Aorta (tissue), 5 donors: ENCODE measurements at regions not wholly inside any gene's neighbourhood (a gene's known extent, or its start where the extent isn't known, plus 50 kb on each side); places are given as distances from the start of the nearest gene placed in this dataset.
"Not testable (repeated sequence)": the region's sequence is repeated elsewhere in the genome, so short reads cannot be mapped to it uniquely, and the experiment has no call there.

Source experiments
- ATAC-seq: fragments of 200-7000 bp; cut with Tn5 transposase; one replicate; pipeline ENCODE4 v1.9.1; 2022; ENCODE audit warnings: moderate library complexity; ENCODE audit not compliant: low FRiP score
- DNase-seq, 2 donors: peaks; one replicate each; pipeline ENCODE4 v3.0.0-alpha.2; 2020
- H3K27ac ChIP-seq, 2 donors: one replicate each; pipeline ENCODE4 v1.5.1; 2013; ENCODE audit warnings: low read length in 2 of 2, mild to moderate bottlenecking in 2 of 2, moderate library complexity in 2 of 2, control low read depth in 1 of 2, inconsistent platforms in 1 of 2, low read depth in 1 of 2
- H3K27me3 ChIP-seq, 2 donors: one replicate each; pipeline ENCODE4 v1.6.1; 2013; ENCODE audit warnings: control low read depth in 1 of 2, low read length in 1 of 2, mild to moderate bottlenecking in 1 of 2, moderate library complexity in 1 of 2; ENCODE audit not compliant: insufficient read depth in 2 of 2, control insufficient read depth in 1 of 2
- H3K36me3 ChIP-seq, 2 donors: one replicate each; pipeline ENCODE4 v1.6.1; 2013; ENCODE audit warnings: control low read depth in 1 of 2, low read length in 1 of 2, mild to moderate bottlenecking in 1 of 2; ENCODE audit not compliant: insufficient read depth in 2 of 2, control insufficient read depth in 1 of 2
- H3K4me1 ChIP-seq, 2 donors: one replicate each; pipeline ENCODE4 v1.6.1; 2013; ENCODE audit warnings: low read length in 2 of 2, control low read depth in 1 of 2, mild to moderate bottlenecking in 1 of 2, moderate library complexity in 1 of 2; ENCODE audit not compliant: insufficient read depth in 2 of 2, control insufficient read depth in 1 of 2
- H3K4me3 ChIP-seq, 2 donors: one replicate each; pipeline ENCODE4 v1.5.1; 2013; ENCODE audit warnings: low read length in 2 of 2, control low read depth in 1 of 2, mild to moderate bottlenecking in 1 of 2
- H3K9me3 ChIP-seq: one replicate; pipeline ENCODE4 v1.6.1; 2013; ENCODE audit warnings: mild to moderate bottlenecking, low read length; ENCODE audit not compliant: control insufficient read depth
- WGBS, 2 donors: extraction: QIAGEN DNeasy Blood & Tissue Kit; methylation state at CpG; one replicate each; pipeline ENCODE4 v1.1.7; 2013; 5-methylcytosine and 5-hydroxymethylcytosine counted together
- intact Hi-C, 2 donors: fragments of 100-400 bp; cut with DNase I; formaldehyde crosslinking; loops; one replicate each; pipeline versions ENCODE4 v1.14.2 to v1.15.0; 2022
- donor health status: healthy with polysubstance abuse.
- donor health status: Bipolar disorder and iron deficiency.
- donor health status: DM: no; HTN: no; CAD: no.
- donor health status: DM: no; HTN: no; CAD: no.
- donor health status: DM: yes; HTN: yes; CAD: no.

DNA sequence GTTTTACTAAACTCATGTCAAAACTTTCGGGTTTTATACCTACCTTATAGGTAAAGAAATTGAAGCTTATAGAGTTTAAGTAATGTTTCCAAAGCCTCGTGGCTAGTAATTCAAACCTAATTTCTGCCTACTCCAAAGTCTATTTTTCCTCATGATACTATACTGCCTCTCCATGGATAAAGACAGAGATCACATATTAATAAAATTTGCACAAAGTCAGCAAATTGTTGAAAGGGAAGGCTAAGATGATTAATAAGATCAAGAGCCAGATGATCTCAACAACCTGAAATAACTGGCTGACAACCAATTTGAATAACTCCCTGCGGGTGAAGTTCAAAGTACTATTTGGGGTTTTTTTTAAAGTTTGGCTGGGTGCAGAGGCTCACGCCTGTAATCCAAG lies 233.7 kb downstream of the CEP170 start:
- H3K4me1 ChIP-seq, intact Hi-C loops, H3K9me3 ChIP-seq, H3K27me3 ChIP-seq, ATAC-seq, H3K4me3 ChIP-seq, H3K36me3 ChIP-seq, H3K27ac ChIP-seq, DNase-seq: not testable (repeated sequence)
- 49 to 50% methylated on average over 4 of the region's 4 CpGs for WGBS, 2 donors

DNA sequence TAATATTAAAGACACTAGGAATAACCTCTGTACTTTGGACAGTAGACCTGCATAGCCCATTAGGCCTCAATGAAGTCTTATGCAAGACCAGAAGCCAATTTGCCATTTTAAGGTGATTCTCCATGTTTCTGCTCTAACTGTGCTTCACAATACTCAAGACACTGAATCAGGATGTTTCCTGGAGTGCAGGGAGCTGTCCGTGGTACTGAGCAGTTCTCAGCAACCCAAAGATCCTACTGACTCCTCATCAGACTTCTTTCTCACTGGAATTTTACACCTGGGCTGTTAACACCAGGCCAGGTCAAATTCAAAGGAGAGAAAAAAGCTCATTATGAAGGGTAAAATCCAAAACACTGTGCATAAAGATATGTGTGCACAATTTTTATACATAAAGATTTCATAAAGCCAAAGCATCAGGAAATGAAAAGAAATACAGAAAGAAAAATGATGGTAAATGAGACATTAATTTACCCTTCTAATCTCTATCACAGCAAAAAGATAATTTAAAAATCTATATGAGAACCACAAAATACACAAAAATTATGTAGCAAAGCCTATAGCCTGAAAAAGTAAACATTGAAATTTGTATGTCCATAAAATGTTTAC lies 235.9 kb downstream of the CEP170 start:
- H3K4me1 ChIP-seq, H3K9me3 ChIP-seq, H3K27ac ChIP-seq, H3K27me3 ChIP-seq, intact Hi-C loops, H3K4me3 ChIP-seq, ATAC-seq, H3K36me3 ChIP-seq: not testable (repeated sequence)
- 1 to 3% methylated on average over 1 of the region's 1 CpG for WGBS, 2 donors
- peak; percentile 64 to 78 for DNase-seq

DNA sequence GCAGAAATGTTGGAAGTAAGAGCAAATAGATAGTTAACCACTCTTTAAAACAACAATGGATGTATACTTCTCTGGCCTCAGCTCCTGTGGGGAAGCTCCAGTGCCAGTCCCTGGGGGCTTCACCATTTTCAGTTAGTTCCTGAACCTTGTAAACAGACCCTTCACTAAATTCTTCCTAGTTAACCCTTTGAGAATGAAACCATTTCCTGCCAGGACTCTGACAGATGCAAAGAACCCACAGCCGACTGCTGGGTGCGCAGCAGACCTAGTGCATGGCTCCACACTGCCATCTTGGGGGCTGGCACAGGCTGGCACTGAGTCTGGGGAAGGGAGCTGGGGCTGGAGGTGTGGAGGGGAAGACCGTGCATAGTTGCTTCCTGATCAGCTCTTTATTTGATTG lies 244.4 kb downstream of the CEP170 start:
- ATAC-seq, DNase-seq, H3K27me3 ChIP-seq, H3K9me3 ChIP-seq, intact Hi-C loops, H3K4me1 ChIP-seq, H3K36me3 ChIP-seq, H3K27ac ChIP-seq, H3K4me3 ChIP-seq: not testable (repeated sequence)
- WGBS, 2 donors = 10 to 14% methylated on average over 2 of the region's 3 CpGs

DNA sequence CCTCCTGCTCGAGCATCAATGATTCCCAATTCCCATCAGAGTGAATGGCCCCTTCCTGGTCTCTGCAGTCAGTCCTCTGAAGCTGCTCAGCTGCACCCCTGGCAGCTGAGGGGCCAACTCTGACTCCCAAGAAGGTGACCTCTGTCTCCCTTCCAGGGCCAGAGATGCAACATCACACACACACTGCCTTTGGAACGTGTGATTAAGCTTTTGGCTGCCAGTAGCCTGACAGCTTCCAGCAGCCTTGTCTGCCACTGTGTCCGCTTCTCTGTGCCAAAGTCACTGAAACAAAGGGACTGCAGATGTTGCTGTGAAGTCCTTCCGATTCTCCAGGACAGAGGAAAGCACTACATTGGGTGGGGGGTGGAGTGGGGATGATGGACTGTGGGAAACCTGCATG lies 254.1 kb downstream of the CEP170 start:
- H3K36me3 ChIP-seq, H3K9me3 ChIP-seq, intact Hi-C loops, ATAC-seq, H3K4me1 ChIP-seq, H3K27ac ChIP-seq, DNase-seq, H3K27me3 ChIP-seq, H3K4me3 ChIP-seq: not testable (repeated sequence)
- 4 to 9% methylated on average over 4 of the region's 4 CpGs for WGBS, 2 donors

DNA sequence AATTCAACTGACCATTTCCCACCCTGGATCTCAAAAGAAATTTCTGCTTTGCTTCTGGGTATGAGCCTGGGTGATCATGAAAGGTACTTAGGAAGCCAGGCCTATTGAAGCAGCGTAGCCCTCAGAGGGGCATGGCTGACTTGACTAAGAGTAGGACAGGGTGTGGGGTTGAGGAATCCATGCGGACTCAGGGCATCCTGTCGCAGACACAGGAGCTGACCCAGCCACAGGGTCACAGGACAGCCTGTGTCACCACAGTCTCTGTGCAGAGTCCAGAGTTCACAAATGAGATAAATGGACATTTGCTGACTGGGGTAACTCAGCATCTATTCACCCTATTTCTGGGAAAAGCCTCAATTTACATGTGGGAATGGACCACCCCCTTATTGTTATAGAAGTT lies 262.3 kb downstream of the CEP170 start:
- ATAC-seq, H3K27me3 ChIP-seq, DNase-seq, H3K27ac ChIP-seq, H3K36me3 ChIP-seq, H3K4me3 ChIP-seq, H3K9me3 ChIP-seq, H3K4me1 ChIP-seq, intact Hi-C loops: not testable (repeated sequence)
- 74 to 79% methylated on average over 3 of the region's 3 CpGs for WGBS, 2 donors

DNA sequence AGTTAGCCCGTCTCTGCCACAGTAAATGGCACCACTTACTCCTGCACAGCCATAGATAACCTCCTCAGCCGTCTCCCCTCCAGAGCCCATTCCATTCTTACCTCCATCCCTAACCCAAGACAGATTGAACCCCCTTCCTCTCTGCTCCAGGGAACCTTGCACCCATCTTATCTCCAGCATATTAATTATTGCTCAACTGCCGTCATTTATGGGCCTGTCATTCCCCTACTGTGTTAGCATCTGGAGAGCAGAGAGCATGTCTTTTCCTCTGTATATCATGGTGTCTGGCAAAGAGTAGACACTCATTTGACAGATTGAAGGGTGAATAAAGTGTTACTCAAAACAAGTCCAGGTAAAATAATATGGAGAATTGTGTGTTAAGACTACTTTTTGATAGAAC lies 270.0 kb downstream of the CEP170 start:
- ATAC-seq = not testable (repeated sequence)

DNA sequence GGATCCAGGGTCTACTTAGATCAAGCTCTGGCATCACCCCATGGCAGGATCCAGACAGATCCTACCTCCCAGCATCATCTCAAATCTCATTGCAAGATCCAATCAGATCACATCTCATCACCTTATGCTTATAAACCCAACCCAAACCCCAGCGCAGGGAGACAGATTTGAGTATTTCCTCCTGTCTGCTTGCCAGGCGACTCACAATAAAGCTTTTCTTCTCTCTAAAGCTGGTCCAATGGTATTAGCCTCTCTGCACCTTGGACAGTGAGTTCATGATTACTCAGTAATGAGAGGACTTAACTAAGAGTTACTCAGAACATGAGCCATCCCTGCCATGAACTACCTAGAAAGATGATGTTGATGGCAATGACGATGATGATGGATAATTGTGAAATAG lies 281.7 kb downstream of the CEP170 start:
- H3K27ac ChIP-seq, H3K36me3 ChIP-seq, H3K4me3 ChIP-seq, H3K4me1 ChIP-seq, H3K27me3 ChIP-seq, DNase-seq, ATAC-seq, intact Hi-C loops, H3K9me3 ChIP-seq: not testable (repeated sequence)
- WGBS, 2 donors = 84 to 85% methylated on average over 3 of the region's 3 CpGs

More for the DNA sequence above, 270.0 kb downstream of the CEP170 start:
- H3K36me3 ChIP-seq, H3K4me3 ChIP-seq, intact Hi-C loops, H3K9me3 ChIP-seq, DNase-seq, H3K27me3 ChIP-seq, H3K4me1 ChIP-seq, H3K27ac ChIP-seq: not testable (repeated sequence)
- 78 to 84% methylated on average over 3 of the region's 3 CpGs for WGBS, 2 donors

DNA sequence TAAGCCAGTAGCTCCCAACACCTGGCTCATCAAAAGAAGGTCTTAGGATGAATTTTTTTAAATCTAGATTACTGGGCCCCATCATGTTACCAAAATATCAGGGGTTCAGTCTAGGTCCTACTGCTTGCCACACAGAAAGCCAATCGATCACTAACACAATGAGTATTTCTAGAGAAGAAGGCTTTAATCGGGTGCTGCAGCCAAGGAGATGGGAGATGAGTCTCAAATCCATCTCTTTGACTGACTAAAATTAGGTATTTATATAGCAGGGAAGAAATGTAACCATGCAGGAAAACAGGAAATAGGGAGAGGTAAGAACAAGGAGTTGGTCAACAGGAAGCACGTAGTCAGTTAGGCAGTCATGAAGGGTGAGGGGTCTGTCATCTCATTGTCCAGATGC lies 288.2 kb downstream of the CEP170 start:
- intact Hi-C loops = no loop called here
- WGBS, 2 donors = 84 to 89% methylated on average over 3 of the region's 3 CpGs
- H3K27ac ChIP-seq = no peak overlapping the region
- H3K27me3 ChIP-seq = no peaks in the 10 kb centered on the region
- H3K4me1 ChIP-seq = no peaks in the 10 kb centered on the region
- no peaks in the 10 kb centered on the region for H3K36me3 ChIP-seq
- ATAC-seq (no peak), DNase-seq (no peak)
- H3K4me3 ChIP-seq = no peak overlapping the region
- H3K9me3 ChIP-seq = no peaks in the 10 kb centered on the region

DNA sequence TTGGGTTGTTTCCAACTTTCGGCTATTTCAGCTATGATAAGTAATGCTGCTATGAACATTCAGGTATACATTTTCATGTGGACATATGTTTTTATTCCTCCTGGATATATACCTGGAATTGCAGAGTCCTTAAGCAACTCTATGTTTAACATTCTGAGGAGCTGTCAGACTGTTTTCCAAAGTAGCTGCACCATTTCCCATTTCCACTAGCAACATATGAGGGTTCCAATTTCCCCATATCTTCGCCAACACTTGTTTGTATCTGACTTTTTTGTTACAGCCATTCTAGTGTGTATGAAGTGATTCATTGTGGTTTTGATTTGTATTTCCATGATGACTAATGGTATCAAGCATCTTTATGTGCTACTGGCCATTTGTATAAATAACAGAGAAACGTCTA lies 295.7 kb downstream of the CEP170 start:
- H3K9me3 ChIP-seq, DNase-seq, H3K4me3 ChIP-seq, intact Hi-C loops, H3K4me1 ChIP-seq, H3K36me3 ChIP-seq, H3K27ac ChIP-seq, H3K27me3 ChIP-seq, ATAC-seq: not testable (repeated sequence)
- 51 to 52% methylated on average over 3 of the region's 3 CpGs for WGBS, 2 donors
